Heart left ventricle (tissue), 13 donors: ENCODE measurements at regions not wholly inside any gene's neighbourhood (a gene's known extent, or its start where the extent isn't known, plus 50 kb on each side); places are given as distances from the start of the nearest gene placed in this dataset.

Experiments
- CTCF ChIP-seq, 12 donors: fragments of 200-600 bp; sonication (generic) in 4 of 12; IDR thresholded peaks; one replicate each; pipeline versions ENCODE4 v1.5.0 to v1.8.0; 2018 to 2022; ENCODE audit warnings: antibody characterized with exemption in 12 of 12, mild to moderate bottlenecking in 5 of 12
- POLR2A ChIP-seq, 2 donors: fragments of 450-650 bp; IDR thresholded peaks; one replicate each; pipeline ENCODE4 v1.6.1; 2017; ENCODE audit warnings: antibody characterized with exemption in 2 of 2, mild to moderate bottlenecking in 2 of 2, moderate library complexity in 2 of 2
- donor health status: ischemic (EF 13 %, LVEDD 7.1; RV severe dilation, severe dysfunction).
- donor health status: DM: no; HTN: yes; CAD: no.
- donor health status: DM: no; HTN: no; CAD: no.
- donor health status: ischemic (EF 25% LVEDD 6.9; RV normal size, moderate dysfunction).
- donor health status: ischemic (EF 25% LVEDD 5.7; RV mildly dilated, moderate dysfunction).
- donor health status: ischemic (EF 35%, LVEDD 5.7; RV mildly dilated, moderate dysfunction).
- donor health status: nonischemic (EF 11% LVEDD 7.7; RV severe dilation, severe dysfunction).
- donor health status: DM: yes; HTN: yes; CAD: no.
- donor health status: PGD.
- donor health status: ischemic (EF 29% LVEDD 5.4; RV normal size, mild dysfunction).
- donor health status: nonischemic (EF 23%, LVEDD 6.1; RV moderate dilation, normal function).

- TF ChIP-seq CTCF (IDR thresholded peaks at IDR 0.05) (no peak), POLR2A (IDR thresholded peaks at IDR 0.05) (no peak)
These were observed 117.5 kb downstream of the BOD1 start for GRCh38 chr5:173498739-173499470.
